ENCODE measurements at regions not wholly inside any gene's neighbourhood (a gene's known extent, or its start where the extent isn't known, plus 50 kb on each side); places are given as distances from the start of the nearest gene placed in this dataset.
"Not testable (repeated sequence)": the region's sequence is repeated elsewhere in the genome, so short reads cannot be mapped to it uniquely, and the experiment has no call there.

DNA sequence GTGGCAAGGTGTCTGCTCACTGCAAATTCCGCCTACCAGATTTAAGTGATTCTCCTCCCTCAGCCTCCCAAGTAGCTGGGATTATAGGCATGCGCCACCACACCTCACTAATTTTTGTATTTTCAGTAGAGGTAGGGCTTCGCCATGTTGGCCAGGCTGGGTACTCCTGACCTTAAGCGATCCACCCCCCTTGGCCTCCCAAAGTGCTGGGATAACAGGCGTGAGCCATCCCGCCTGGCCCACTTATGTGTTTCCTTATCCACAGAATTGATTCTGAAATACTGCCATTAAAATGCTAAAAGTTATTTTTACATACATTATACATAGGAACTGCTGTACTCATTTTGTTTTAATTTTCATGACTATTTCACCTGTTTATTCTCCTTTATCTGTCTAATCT lies 529.7 kb upstream of the CDH7 start:
- Histone ChIP-seq H3K27ac (ENCODE audit: low read length) (no peak overlapping the region), H3K4me1 (ENCODE audit: control insufficient read depth, insufficient read depth, low read length) (no peaks in the 10 kb centered on the region), H3K9me3 (replicated peaks; ENCODE audit: control insufficient read depth, low read depth, low read length) (no peaks in the 10 kb centered on the region), H3K36me3 (ENCODE audit: control insufficient read depth, insufficient read depth, low read length) (no peaks in the 10 kb centered on the region), H3K27me3 (ENCODE audit: control insufficient read depth, insufficient read depth, low read length) (no peaks in the 10 kb centered on the region), H3K4me3 (ENCODE audit: low read length) (no peak overlapping the region)
- no peak for DNase-seq
- WGBS (ENCODE audit: insufficient coverage) = 90% methylated on average over 2 of the region's 6 CpGs

DNA sequence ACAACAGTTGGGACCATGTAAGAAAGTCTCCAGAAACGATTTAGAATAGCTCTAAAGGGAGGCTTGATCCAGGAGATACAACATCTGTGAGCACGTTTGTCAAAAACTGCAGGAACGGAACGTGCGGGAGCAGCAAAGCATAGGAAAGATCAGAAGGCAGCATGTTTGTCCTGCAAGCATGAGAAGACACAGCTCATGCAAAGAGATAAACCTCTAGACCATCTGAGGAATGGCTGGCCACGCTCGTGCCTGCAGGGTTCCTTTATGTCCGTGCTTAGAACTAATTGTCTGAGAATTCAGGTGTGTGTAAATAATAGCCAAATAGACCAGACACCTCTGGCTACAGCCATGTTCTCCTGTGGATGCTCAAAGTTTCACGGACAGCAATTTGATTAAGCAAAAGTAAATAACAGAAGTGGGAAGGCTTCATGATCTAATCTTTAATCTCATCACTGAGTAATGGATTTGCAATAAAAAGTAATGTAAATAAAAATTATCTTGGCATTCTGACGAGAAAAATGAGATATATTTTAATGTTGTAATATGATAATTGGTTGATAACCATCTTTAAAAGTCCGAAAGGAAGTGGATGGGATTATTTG lies 534.8 kb upstream of the CDH7 start:
- 66% methylated on average over 5 of the region's 11 CpGs for WGBS (ENCODE audit: insufficient coverage)
- Histone ChIP-seq H3K9me3 (replicated peaks; ENCODE audit: control insufficient read depth, low read depth, low read length) (no peaks in the 10 kb centered on the region), H3K4me1 (ENCODE audit: control insufficient read depth, insufficient read depth, low read length) (no peaks in the 10 kb centered on the region), H3K27me3 (ENCODE audit: control insufficient read depth, insufficient read depth, low read length) (no peaks in the 10 kb centered on the region), H3K36me3 (ENCODE audit: control insufficient read depth, insufficient read depth, low read length) (no peaks in the 10 kb centered on the region), H3K27ac (ENCODE audit: low read length) (no peak overlapping the region), H3K4me3 (ENCODE audit: low read length) (no peak overlapping the region)
- no peak for DNase-seq

DNA sequence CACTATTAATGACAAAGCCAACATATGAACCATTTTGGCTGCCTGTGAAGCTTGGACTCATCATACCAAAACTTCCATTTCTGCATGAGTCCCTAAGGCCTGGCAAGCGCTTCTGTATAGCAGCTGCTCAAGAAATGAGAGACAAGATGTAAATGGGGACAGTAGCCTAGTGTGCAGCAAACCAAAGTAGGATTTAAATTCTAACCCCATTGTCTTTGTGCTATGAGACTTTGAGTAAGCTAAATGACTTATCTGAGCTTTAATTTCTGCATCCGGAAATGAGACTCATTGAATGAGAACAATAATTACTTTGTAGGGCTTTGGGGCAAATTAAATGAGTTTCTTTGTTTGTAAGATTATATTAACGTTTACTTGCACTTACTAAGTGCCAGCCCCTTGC lies 536.4 kb upstream of the CDH7 start:
- Histone ChIP-seq H3K27me3 (ENCODE audit: control insufficient read depth, insufficient read depth, low read length) (no peaks in the 10 kb centered on the region), H3K9me3 (replicated peaks; ENCODE audit: control insufficient read depth, low read depth, low read length) (no peaks in the 10 kb centered on the region), H3K4me3 (ENCODE audit: low read length) (no peak overlapping the region), H3K4me1 (ENCODE audit: control insufficient read depth, insufficient read depth, low read length) (no peaks in the 10 kb centered on the region), H3K27ac (ENCODE audit: low read length) (no peak overlapping the region), H3K36me3 (ENCODE audit: control insufficient read depth, insufficient read depth, low read length) (no peaks in the 10 kb centered on the region)
- WGBS (ENCODE audit: insufficient coverage) = no CpG with 5 or more reads among the region's 3 CpGs
- no peak for DNase-seq

DNA sequence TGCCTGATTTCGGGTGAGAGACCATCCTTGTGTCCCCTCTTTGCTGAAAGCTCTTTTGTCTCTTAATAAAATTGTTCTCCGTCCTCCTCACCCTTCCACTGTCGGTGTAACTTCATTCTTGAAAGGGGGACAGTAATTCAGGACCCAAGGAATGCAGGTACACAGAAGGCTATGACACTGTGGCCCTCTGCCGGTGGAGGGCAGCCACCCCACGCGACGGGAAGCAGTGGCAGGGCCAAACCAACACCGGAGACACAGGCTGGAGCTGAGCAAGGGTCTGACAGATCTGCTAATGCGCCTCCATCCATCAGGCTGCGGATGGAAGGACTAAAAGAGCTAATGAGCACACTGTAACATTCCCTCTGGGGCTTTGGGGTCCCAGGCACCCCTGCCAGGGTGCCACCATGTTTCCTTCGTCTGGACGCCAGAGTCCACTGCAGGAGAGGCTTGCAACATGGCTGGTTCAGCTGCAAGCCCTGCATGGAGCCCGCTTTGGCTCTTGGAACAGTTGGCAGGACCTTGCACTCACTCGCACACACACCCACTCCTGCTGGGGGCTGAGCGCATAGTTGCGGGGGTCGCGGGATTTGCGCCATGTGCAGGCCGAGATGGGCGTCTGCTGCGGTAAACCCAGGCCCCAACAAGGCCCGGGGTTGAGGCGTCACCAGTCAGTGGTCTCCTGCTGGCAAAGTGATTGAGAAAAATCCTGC lies 544.1 kb upstream of the CDH7 start:
- Histone ChIP-seq H3K27me3 (ENCODE audit: control insufficient read depth, insufficient read depth, low read length) (no peaks in the 10 kb centered on the region), H3K27ac (ENCODE audit: low read length) (no peak overlapping the region), H3K9me3 (replicated peaks; ENCODE audit: control insufficient read depth, low read depth, low read length) (no peaks in the 10 kb centered on the region), H3K36me3 (ENCODE audit: control insufficient read depth, insufficient read depth, low read length) (no peaks in the 10 kb centered on the region), H3K4me3 (ENCODE audit: low read length) (no peak overlapping the region), H3K4me1 (ENCODE audit: control insufficient read depth, insufficient read depth, low read length) (no peaks in the 10 kb centered on the region)
- no peak for DNase-seq
- 90% methylated on average over 20 of the region's 24 CpGs for WGBS (ENCODE audit: insufficient coverage)

DNA sequence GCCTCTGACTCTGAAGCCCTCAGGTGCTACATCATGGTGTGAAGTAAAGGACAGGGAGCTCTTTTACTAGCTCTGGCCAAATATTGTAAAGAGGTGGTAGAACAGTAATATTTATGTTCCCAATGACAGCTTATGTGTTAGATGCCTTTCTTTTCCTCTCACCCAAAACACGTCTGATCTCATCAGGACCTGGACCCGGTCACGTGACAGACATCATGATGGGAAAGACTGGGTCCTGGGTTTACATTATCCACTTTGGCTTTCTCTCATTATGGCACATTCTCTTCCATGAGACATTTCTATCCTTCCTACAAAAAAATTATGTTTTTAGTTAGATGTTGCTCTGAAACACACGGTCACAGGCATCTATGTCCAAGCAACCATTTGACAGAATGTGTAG lies 548.7 kb upstream of the CDH7 start:
- no peak overlapping the region for H3K4me3 ChIP-seq (ENCODE audit: low read length)
- H3K27ac ChIP-seq (ENCODE audit: low read length) = no peak overlapping the region
- H3K36me3 ChIP-seq (ENCODE audit: control insufficient read depth, insufficient read depth, low read length) = no peaks in the 10 kb centered on the region
- no peaks in the 10 kb centered on the region for H3K27me3 ChIP-seq (ENCODE audit: control insufficient read depth, insufficient read depth, low read length)
- no peaks in the 10 kb centered on the region for H3K4me1 ChIP-seq (ENCODE audit: control insufficient read depth, insufficient read depth, low read length)
- H3K9me3 ChIP-seq (replicated peaks; ENCODE audit: control insufficient read depth, low read depth, low read length) = no peaks in the 10 kb centered on the region
- no peak for DNase-seq
- WGBS (ENCODE audit: insufficient coverage) = no CpG with 5 or more reads among the region's 4 CpGs

DNA sequence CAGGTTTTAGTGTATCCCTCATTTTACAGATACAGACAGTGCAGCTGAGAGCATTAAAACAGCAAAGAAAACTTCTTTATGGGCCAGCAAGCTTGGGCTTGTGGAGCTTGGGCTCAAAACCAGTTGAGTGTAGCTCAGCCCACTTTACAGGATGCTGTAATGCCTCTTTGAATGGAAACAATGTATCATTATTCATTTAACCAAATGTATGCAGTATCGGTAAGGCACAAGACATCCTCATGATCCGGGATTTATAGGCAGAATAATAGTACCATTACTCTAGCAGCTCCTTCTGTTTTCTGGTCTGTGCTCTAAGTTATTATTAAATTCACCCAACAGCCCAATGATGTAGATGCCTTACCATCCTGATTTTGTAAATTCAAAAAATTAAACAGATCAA lies 575.1 kb upstream of the CDH7 start:
- H3K36me3 ChIP-seq (ENCODE audit: control insufficient read depth, insufficient read depth, low read length) = no peaks in the 10 kb centered on the region
- H3K27ac ChIP-seq (ENCODE audit: low read length) = no peak overlapping the region
- H3K4me3 ChIP-seq (ENCODE audit: low read length) = no peak overlapping the region
- DNase-seq = no peak
- peaks cover 2% of the 10 kb centered on the region for H3K9me3 ChIP-seq (replicated peaks; ENCODE audit: control insufficient read depth, low read depth, low read length)
- WGBS (ENCODE audit: insufficient coverage) = no CpG with 5 or more reads among the region's 2 CpGs
- no peaks in the 10 kb centered on the region for H3K4me1 ChIP-seq (ENCODE audit: control insufficient read depth, insufficient read depth, low read length)
- H3K27me3 ChIP-seq (ENCODE audit: control insufficient read depth, insufficient read depth, low read length) = no peaks in the 10 kb centered on the region

DNA sequence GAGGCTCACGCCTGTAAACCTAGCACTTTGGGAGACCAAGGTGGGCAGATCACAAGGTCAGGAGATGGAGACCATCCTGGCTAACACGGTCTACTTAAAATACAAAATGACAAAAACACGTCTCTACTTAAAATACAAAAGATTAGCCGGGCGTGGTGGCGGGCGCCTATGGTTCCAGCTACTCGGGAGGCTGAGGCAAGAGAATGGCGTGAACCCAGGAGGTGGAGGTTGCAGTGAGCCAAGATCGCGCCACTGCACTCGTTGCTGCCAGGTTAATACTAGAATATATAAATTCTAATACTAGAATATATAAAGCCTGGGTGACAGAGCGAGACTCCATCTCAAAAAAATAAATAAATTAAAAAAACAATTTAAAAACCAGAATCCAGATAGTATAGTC lies 588.7 kb upstream of the CDH7 start:
- WGBS (ENCODE audit: insufficient coverage) = 100% methylated on average over 1 of the region's 13 CpGs
- H3K9me3 ChIP-seq (replicated peaks; ENCODE audit: control insufficient read depth, low read depth, low read length); H3K36me3 ChIP-seq (ENCODE audit: control insufficient read depth, insufficient read depth, low read length); H3K4me1 ChIP-seq (ENCODE audit: control insufficient read depth, insufficient read depth, low read length); H3K27me3 ChIP-seq (ENCODE audit: control insufficient read depth, insufficient read depth, low read length); H3K27ac ChIP-seq (ENCODE audit: low read length); DNase-seq; H3K4me3 ChIP-seq (ENCODE audit: low read length): not testable (repeated sequence)

DNA sequence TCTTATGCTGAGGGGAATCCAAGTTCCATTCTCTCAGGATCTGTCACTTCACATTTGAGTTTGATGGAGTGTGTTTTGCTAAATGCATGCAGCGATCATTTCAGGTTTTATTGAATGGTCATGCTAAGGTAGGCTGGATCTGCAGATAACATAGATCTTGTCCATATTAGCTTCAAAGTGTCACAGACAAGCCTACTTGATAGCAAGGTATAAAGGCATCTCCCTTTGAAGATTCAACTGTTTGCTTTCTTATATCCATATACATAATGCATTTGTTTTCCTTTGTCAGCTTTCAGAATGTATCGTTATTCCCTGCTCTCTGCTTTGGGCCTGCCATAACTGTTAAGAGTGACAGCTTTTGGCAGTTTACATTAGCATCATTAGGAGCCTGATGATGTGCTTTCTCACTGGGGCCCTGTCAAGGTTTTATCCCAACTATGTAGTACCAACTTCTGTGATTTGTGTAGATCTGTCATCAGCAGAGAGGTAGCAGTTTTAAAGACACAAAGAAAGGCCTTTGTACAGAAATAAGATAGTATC lies 604.3 kb upstream of the CDH7 start:
- Histone ChIP-seq H3K4me3 (ENCODE audit: low read length) (no peak overlapping the region), H3K9me3 (replicated peaks; ENCODE audit: control insufficient read depth, low read depth, low read length) (no peaks in the 10 kb centered on the region), H3K27ac (ENCODE audit: low read length) (no peak overlapping the region), H3K27me3 (ENCODE audit: control insufficient read depth, insufficient read depth, low read length) (no peaks in the 10 kb centered on the region), H3K4me1 (ENCODE audit: control insufficient read depth, insufficient read depth, low read length) (no peaks in the 10 kb centered on the region), H3K36me3 (ENCODE audit: control insufficient read depth, insufficient read depth, low read length) (no peaks in the 10 kb centered on the region)
- WGBS (ENCODE audit: insufficient coverage) = no CpG with 5 or more reads among the region's 2 CpGs
- DNase-seq = no peak

DNA sequence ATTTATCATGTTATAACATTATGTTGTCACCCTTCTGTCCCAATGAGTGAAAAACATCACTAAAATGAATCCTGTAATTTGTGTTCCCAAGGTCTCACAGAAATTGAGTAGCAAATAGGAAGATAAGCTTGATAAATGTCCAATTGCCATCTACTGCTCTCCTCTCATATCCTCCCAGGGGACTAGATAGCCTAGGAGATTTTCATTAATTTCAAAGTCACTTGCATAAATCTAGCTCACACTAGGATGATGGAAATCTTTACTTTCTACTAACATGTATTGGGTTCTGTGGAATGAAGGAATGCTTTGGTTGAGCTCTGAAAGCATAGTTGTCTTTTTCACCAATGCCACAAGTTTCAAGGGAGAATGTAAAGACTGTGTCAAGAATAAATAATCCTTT lies 605.5 kb upstream of the CDH7 start:
- Histone ChIP-seq H3K4me3 (ENCODE audit: low read length) (no peak overlapping the region), H3K4me1 (ENCODE audit: control insufficient read depth, insufficient read depth, low read length) (no peaks in the 10 kb centered on the region), H3K36me3 (ENCODE audit: control insufficient read depth, insufficient read depth, low read length) (no peaks in the 10 kb centered on the region), H3K9me3 (replicated peaks; ENCODE audit: control insufficient read depth, low read depth, low read length) (no peaks in the 10 kb centered on the region), H3K27me3 (ENCODE audit: control insufficient read depth, insufficient read depth, low read length) (no peaks in the 10 kb centered on the region), H3K27ac (ENCODE audit: low read length) (no peak overlapping the region)
- no peak for DNase-seq

DNA sequence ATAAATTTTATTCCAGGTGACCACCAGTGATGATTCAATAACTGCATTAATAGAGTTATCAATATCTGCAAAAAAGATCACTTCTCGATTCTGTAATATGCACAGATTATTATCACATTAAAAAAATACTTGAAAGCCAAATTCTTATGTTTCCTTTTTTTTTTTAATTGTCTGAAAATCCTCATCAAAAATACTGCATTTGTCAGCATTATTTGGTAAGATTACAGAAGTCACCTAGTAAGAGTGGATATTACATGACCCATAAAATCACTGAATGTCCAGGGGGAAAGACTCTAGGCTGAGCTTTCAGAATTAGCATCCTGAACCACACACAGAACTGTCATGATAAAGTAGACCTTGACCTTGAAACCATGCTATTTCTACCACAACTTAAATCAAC lies 617.2 kb upstream of the CDH7 start:
- H3K9me3 ChIP-seq (replicated peaks; ENCODE audit: control insufficient read depth, low read depth, low read length) = no peaks in the 10 kb centered on the region
- no peaks in the 10 kb centered on the region for H3K4me1 ChIP-seq (ENCODE audit: control insufficient read depth, insufficient read depth, low read length)
- H3K27me3 ChIP-seq (ENCODE audit: control insufficient read depth, insufficient read depth, low read length) = no peaks in the 10 kb centered on the region
- no peak overlapping the region for H3K27ac ChIP-seq (ENCODE audit: low read length)
- no CpG with 5 or more reads among the region's 1 CpG for WGBS (ENCODE audit: insufficient coverage)
- no peak for DNase-seq
- H3K36me3 ChIP-seq (ENCODE audit: control insufficient read depth, insufficient read depth, low read length) = no peaks in the 10 kb centered on the region
- no peak overlapping the region for H3K4me3 ChIP-seq (ENCODE audit: low read length)

Measured in muscle of leg (tissue), 3 donors.